GM12878 (cell line): ENCODE measurements at regions not wholly inside any gene's neighbourhood (a gene's known extent, or its start where the extent isn't known, plus 50 kb on each side); places are given as distances from the start of the nearest gene placed in this dataset.

Experiments
- ATAC-seq: fragments of 200-7000 bp; cut with Tn5 transposase; 3 replicates; pipeline ENCODE4 v1.9.1; 2020; ENCODE audit warnings: mild to moderate bottlenecking, moderate library complexity
- BruUV-seq: library from RNA; stranded (reverse); fragments of 400-500 nt; replicated peaks from 2 replicates; lab custom pipeline; 2021; lab: Mats Ljungman, UMichigan
- CTCF ChIA-PET: fragments of 300-600 bp; sonication (Branson Sonifier 250); formaldehyde crosslinking; extraction: SDS; loops from one replicate; lab custom pipeline; 2021; ENCODE audit warnings: inconsistent platforms; lab: Yijun Ruan, JAX
- POLR2A ChIA-PET: fragments of 350-600 bp; formaldehyde crosslinking; extraction: SDS; loops from one replicate; lab custom pipeline; 2021; ENCODE audit warnings: inconsistent platforms; lab: Charles Lee
- RAD21 ChIA-PET: fragments of 300-600 bp; sonication (Branson Sonifier 250); formaldehyde crosslinking; loops from one replicate; lab custom pipeline; 2023; ENCODE audit warnings: antibody characterized with exemption; ENCODE audit not compliant: unreplicated experiment; lab: Charles Lee
- SMC1A ChIA-PET: fragments of 300-600 bp; sonication (Branson Sonifier 250); formaldehyde crosslinking; loops from one replicate; lab custom pipeline; 2023; ENCODE audit not compliant: unreplicated experiment, uncharacterized antibody; lab: Charles Lee
- DNase-seq: peaks from one replicate; pipeline ENCODE4 v3.0.0-alpha.2; 2011; ENCODE audit warnings: low read depth, low spot score
- FAIRE-seq: peaks from 3 replicates; lab custom pipeline; 2011; peaks lifted over from hg19 to GRCh38; lab: Jason Lieb, UNC
- H2AFZ ChIP-seq: 2 replicates; pipeline ENCODE4 v1.6.0; 2011; ENCODE audit warnings: low read depth, low read length, control low read depth; ENCODE audit not compliant: control insufficient read depth
- H3K27ac ChIP-seq: 2 replicates; pipeline ENCODE4 v1.5.1; 2011; ENCODE audit warnings: control low read depth; ENCODE audit not compliant: control insufficient read depth, insufficient read depth
- H3K27me3 ChIP-seq, 2 experiments: replicated peaks in 1 of 2; 2 replicates each; pipeline versions ENCODE4 v1.6.0 to v1.6.1; 2011; ENCODE audit warnings: low read length in 1 of 2; ENCODE audit not compliant: control insufficient read depth in 2 of 2, insufficient read depth in 2 of 2
- H3K36me3 ChIP-seq, 2 experiments: 2 replicates each; pipeline ENCODE4 v1.5.1; 2011; ENCODE audit warnings: low read length in 1 of 2; ENCODE audit not compliant: control insufficient read depth in 2 of 2, insufficient read depth in 2 of 2
- H3K4me1 ChIP-seq: 2 replicates; pipeline ENCODE4 v1.6.1; 2011; ENCODE audit warnings: mild to moderate bottlenecking, low read length, moderate library complexity, mixed read lengths; ENCODE audit not compliant: control insufficient read depth, insufficient read depth
- H3K4me2 ChIP-seq: 2 replicates; pipeline ENCODE4 v1.6.0; 2011; ENCODE audit warnings: control low read depth; ENCODE audit not compliant: control insufficient read depth, insufficient read depth
- H3K4me3 ChIP-seq: fragments of 200-600 bp; sonication (generic); 2 replicates; pipeline ENCODE4 v1.5.1; 2016
- H3K79me2 ChIP-seq: 2 replicates; pipeline ENCODE4 v1.6.0; 2011; ENCODE audit warnings: low read length; ENCODE audit not compliant: control insufficient read depth, insufficient read depth
- H3K9ac ChIP-seq: 2 replicates; pipeline ENCODE4 v1.8.0; 2011; ENCODE audit warnings: low read length, control low read depth, mixed read lengths; ENCODE audit not compliant: control insufficient read depth, insufficient read depth
- H3K9me3 ChIP-seq: replicated peaks from 3 replicates; pipeline ENCODE4 v1.5.1; 2011; ENCODE audit warnings: mild to moderate bottlenecking, low read length; ENCODE audit not compliant: control insufficient read depth, insufficient read depth
- H4K20me1 ChIP-seq: 2 replicates; pipeline ENCODE4 v1.6.0; 2011; ENCODE audit not compliant: control insufficient read depth, insufficient read depth
- BHLHE40 ChIP-seq, 2 experiments: fragments of 450-650 bp in 1 of 2; IDR thresholded peaks; 2 replicates each; pipeline ENCODE4 v1.6.1; 2011 to 2017; ENCODE audit warnings: low read depth in 2 of 2, borderline replicate concordance in 1 of 2, improper control_type of control experiment in 1 of 2, low read length in 1 of 2, mild to moderate bottlenecking in 1 of 2
- CREB1 ChIP-seq: IDR thresholded peaks from 2 replicates; pipeline ENCODE4 v1.6.1; 2012; ENCODE audit warnings: low read depth, mild to moderate bottlenecking, inconsistent platforms
- FOXK2 ChIP-seq: fragments of 450-650 bp; IDR thresholded peaks from 2 replicates; pipeline ENCODE4 v1.6.1; 2017; ENCODE audit warnings: mild to moderate bottlenecking, moderate library complexity
- HDGF ChIP-seq: fragments of 450-650 bp; IDR thresholded peaks from 2 replicates; pipeline ENCODE4 v1.6.1; 2016; ENCODE audit warnings: antibody characterized with exemption
- KDM1A ChIP-seq: fragments of 200-600 bp; sonication (generic); IDR thresholded peaks from 2 replicates; pipeline ENCODE4 v1.6.1; 2016; ENCODE audit warnings: borderline replicate concordance
- MYC ChIP-seq: IDR thresholded peaks from 2 replicates; pipeline ENCODE4 v1.6.1; 2011; ENCODE audit warnings: mild to moderate bottlenecking, low read length, moderate library complexity, inconsistent platforms; ENCODE audit not compliant: insufficient read depth, insufficient replicate concordance, insufficient read length, severe bottlenecking
- SREBF1 ChIP-seq: IDR thresholded peaks from 2 replicates; pipeline ENCODE4 v1.6.1; 2012; ENCODE audit warnings: mild to moderate bottlenecking, low read length
- TARDBP ChIP-seq: IDR thresholded peaks from 2 replicates; pipeline ENCODE4 v1.6.1; 2016; ENCODE audit warnings: borderline replicate concordance
- TCF3 ChIP-seq: IDR thresholded peaks from 2 replicates; pipeline ENCODE4 v1.6.1; 2012; ENCODE audit warnings: low read depth, mild to moderate bottlenecking, low read length, borderline replicate concordance; ENCODE audit not compliant: insufficient read depth
- TCF7 ChIP-seq: IDR thresholded peaks from 2 replicates; pipeline ENCODE4 v1.6.1; 2014; ENCODE audit warnings: antibody characterized with exemption, borderline replicate concordance
- ZNF24 ChIP-seq: fragments of 450-650 bp; IDR thresholded peaks from 2 replicates; pipeline ENCODE4 v1.6.1; 2017; ENCODE audit warnings: antibody characterized with exemption, mild to moderate bottlenecking
- ZZZ3 ChIP-seq: IDR thresholded peaks from 2 replicates; pipeline ENCODE4 v1.6.1; 2011; ENCODE audit warnings: low read depth; ENCODE audit not compliant: control insufficient read depth, insufficient read length
- WGBS: methylation state at CpG from one replicate; pipeline ENCODE4 v1.1.6; 2016; ENCODE audit warnings: low lambda C conversion rate; ENCODE audit not compliant: insufficient replicate concordance, insufficient coverage; ENCODE audit errors: missing lambda C conversion rate; 5-methylcytosine and 5-hydroxymethylcytosine counted together
- in situ Hi-C: fragments of 300-500 bp; cut with MboI; formaldehyde crosslinking; loops from 9 replicates; pipeline ENCODE4 v1.14.3; 2018; ENCODE audit warnings: mixed read lengths
- intact Hi-C: fragments of 100-400 bp; cut with micrococcal nuclease; formaldehyde crosslinking; loops from one replicate; pipeline ENCODE4 v1.14.2; 2022; ENCODE audit not compliant: unreplicated experiment
- TF ChIP-seq, protein P1 (sequence below): fragments of 450-650 bp; formaldehyde crosslinking; IDR thresholded peaks from 2 replicates; pipeline ENCODE4 v1.4.0; 2020; ENCODE audit warnings: mild to moderate bottlenecking, moderate library complexity

DNA sequence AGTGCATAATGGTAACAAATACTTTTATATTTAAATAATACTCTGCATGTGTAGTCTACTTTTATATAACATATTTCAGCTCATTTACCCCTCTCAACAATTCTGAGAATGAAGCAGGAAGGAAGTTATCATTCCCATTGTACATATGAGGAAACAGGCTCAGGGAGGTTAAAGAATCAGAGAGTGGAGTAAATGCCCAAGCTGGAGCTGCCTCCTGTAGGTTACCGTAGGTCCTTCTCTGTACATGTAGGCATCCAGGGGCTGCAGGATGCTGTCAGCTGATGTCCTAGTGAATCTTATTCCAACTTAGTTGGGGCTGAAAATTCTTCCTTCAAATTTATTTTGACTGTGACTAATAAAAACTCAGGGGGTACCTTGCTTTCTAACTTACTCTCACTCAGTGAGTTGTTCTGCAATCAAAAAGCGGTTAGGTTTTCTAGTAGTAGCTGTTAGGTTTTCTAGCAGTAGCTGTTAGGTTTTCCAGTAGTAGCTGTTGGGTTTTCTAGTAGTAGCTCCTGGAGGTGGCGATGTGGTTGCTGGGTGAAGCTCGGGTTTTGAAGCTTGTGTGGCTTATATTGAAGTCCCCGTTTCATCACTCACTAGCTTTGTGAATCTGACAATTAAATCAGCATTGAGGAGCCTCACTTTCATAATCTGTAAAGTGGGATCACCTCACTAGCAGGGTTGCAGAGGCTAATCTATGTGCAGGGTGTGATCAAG, 357.0 kb downstream of the NR2F2 start:
- H3K27me3 ChIP-seq, result no peaks in the 10 kb centered on the region

More for the DNA sequence above, 357.0 kb downstream of the NR2F2 start:
- Histone ChIP-seq H3K27ac (no peak overlapping the region), H3K9me3 (no peaks in the 10 kb centered on the region), H4K20me1 (no peaks in the 10 kb centered on the region), H3K4me1 (no peaks in the 10 kb centered on the region), H2AFZ (no peak overlapping the region), H3K36me3 (no peaks in the 10 kb centered on the region), H3K79me2 (no peaks in the 10 kb centered on the region), H3K4me3 (no peak overlapping the region), H3K4me2 (no peak overlapping the region), H3K9ac (no peak overlapping the region)
- ChIA-PET SMC1A (interaction anchor here (1.1 to 1.2 kb wide), 3 partner anchors 16 to 143 kb away, joined by 3 to 4 read pairs (median 3); no protein-coding TSS in a partner anchor), POLR2A (interaction anchor here (0.5 kb wide), 1 partner anchor 350 kb away, joined by 8 read pairs; no protein-coding TSS in a partner anchor), RAD21 (interaction anchor here (1.2 kb wide), 2 partner anchors 203 to 543 kb away, joined by 3 read pairs; no protein-coding TSS in a partner anchor), CTCF (interaction anchor here (0.6 to 1.6 kb wide), 6 partner anchors 9 to 558 kb away, joined by 3 to 4 read pairs (median 4); no protein-coding TSS in a partner anchor)
- FAIRE-seq (no peak), ATAC-seq (no peak), DNase-seq (no peak)
- no TSS peak for BruUV-seq
- WGBS, result 33% methylated on average over 5 of the region's 5 CpGs
- intact Hi-C loops, result no loop called here
- in situ Hi-C loops, result no loop called here
- TF ChIP-seq ZNF24 (no peak), MYC (no peak), TCF7 (no peak), SREBF1 (no peak), HDGF (no peak), ZZZ3 (no peak), BHLHE40 (IDR thresholded peaks at IDR 0.05; ENCODE audit: borderline replicate concordance in 1 of 2, low read depth in 2 of 2, low read length in 1 of 2) (no peak), TCF3 (no peak), TARDBP (no peak), FOXK2 (no peak), CREB1 (no peak), KDM1A (no peak)
- TF ChIP-seq, protein P1, sequence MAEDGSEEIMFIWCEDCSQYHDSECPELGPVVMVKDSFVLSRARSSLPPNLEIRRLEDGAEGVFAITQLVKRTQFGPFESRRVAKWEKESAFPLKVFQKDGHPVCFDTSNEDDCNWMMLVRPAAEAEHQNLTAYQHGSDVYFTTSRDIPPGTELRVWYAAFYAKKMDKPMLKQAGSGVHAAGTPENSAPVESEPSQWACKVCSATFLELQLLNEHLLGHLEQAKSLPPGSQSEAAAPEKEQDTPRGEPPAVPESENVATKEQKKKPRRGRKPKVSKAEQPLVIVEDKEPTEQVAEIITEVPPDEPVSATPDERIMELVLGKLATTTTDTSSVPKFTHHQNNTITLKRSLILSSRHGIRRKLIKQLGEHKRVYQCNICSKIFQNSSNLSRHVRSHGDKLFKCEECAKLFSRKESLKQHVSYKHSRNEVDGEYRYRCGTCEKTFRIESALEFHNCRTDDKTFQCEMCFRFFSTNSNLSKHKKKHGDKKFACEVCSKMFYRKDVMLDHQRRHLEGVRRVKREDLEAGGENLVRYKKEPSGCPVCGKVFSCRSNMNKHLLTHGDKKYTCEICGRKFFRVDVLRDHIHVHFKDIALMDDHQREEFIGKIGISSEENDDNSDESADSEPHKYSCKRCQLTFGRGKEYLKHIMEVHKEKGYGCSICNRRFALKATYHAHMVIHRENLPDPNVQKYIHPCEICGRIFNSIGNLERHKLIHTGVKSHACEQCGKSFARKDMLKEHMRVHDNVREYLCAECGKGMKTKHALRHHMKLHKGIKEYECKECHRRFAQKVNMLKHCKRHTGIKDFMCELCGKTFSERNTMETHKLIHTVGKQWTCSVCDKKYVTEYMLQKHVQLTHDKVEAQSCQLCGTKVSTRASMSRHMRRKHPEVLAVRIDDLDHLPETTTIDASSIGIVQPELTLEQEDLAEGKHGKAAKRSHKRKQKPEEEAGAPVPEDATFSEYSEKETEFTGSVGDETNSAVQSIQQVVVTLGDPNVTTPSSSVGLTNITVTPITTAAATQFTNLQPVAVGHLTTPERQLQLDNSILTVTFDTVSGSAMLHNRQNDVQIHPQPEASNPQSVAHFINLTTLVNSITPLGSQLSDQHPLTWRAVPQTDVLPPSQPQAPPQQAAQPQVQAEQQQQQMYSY (CRISPR knock-in tag), result no peak
